OCI-LY3 (cell line): ENCODE measurements at regions not wholly inside any gene's neighbourhood (a gene's known extent, or its start where the extent isn't known, plus 50 kb on each side); places are given as distances from the start of the nearest gene placed in this dataset.

Experiments used
- H2AFZ ChIP-seq: fragments of 200-600, 300-600 bp; shearing (Covaris generic); 2 replicates; pipeline ENCODE4 v1.6.0; 2014; ENCODE audit warnings: antibody characterized with exemption, low read depth, low read length
- H3K27ac ChIP-seq: fragments of 200-600, 300-600 bp; sonication (generic); 2 replicates; pipeline ENCODE4 v1.5.1; 2014; ENCODE audit warnings: mild to moderate bottlenecking, low read length, moderate library complexity, mixed read lengths
- H3K27me3 ChIP-seq: fragments of 200-600, 300-600 bp; sonication (generic); 2 replicates; pipeline ENCODE4 v1.6.1; 2014; ENCODE audit warnings: low read depth, low read length, mixed read lengths
- H3K36me3 ChIP-seq: fragments of 200-600, 300-600 bp; sonication (generic); replicated peaks from 2 replicates; pipeline ENCODE3; 2014; ENCODE audit warnings: low read depth, low read length, mixed read lengths
- H3K4me1 ChIP-seq: fragments of 300-600, 200-600 bp; sonication (generic); 2 replicates; pipeline ENCODE4 v1.6.1; 2014; ENCODE audit warnings: low read length, mixed read lengths
- H3K4me2 ChIP-seq: fragments of 200-600, 300-600 bp; sonication (generic); 2 replicates; pipeline ENCODE4 v1.6.1; 2014; ENCODE audit warnings: low read length, mixed read lengths
- H3K4me3 ChIP-seq: fragments of 300-600, 200-600 bp; sonication (generic); 2 replicates; pipeline ENCODE4 v1.5.1; 2014; ENCODE audit warnings: antibody characterized with exemption, mild to moderate bottlenecking, low read length, moderate library complexity
- H3K79me2 ChIP-seq: fragments of 300-600, 200-600 bp; shearing (Covaris generic); 2 replicates; pipeline ENCODE4 v1.6.1; 2014; ENCODE audit warnings: mild to moderate bottlenecking, low read length, mixed read lengths
- H3K9ac ChIP-seq: fragments of 300-600, 200-600 bp; shearing (Covaris generic); 2 replicates; pipeline ENCODE4 v1.6.0; 2014; ENCODE audit warnings: mild to moderate bottlenecking, low read length, moderate library complexity
- H3K9me3 ChIP-seq: fragments of 200-600, 300-600 bp; shearing (Covaris generic); 2 replicates; pipeline ENCODE4 v1.6.1; 2014; ENCODE audit warnings: low read length, mixed read lengths; ENCODE audit not compliant: insufficient read depth
- H4K20me1 ChIP-seq: fragments of 200-600, 300-600 bp; sonication (generic); 2 replicates; pipeline ENCODE4 v1.6.1; 2016; ENCODE audit warnings: low read length, mixed read lengths; ENCODE audit not compliant: insufficient read depth
- EZH2phosphoT487 ChIP-seq: fragments of 200-600 bp; shearing (Covaris generic); IDR thresholded peaks from 2 replicates; pipeline ENCODE4 v1.6.1; 2018; ENCODE audit warnings: antibody characterized with exemption, mixed run types, low read depth
- TF ChIP-seq, protein P1 (sequence below): fragments of 200-600, 300-600 bp; sonication (generic); IDR thresholded peaks from 2 replicates; pipeline ENCODE4 v1.5.1; 2014; ENCODE audit warnings: antibody characterized with exemption, low read length, low read depth

DNA sequence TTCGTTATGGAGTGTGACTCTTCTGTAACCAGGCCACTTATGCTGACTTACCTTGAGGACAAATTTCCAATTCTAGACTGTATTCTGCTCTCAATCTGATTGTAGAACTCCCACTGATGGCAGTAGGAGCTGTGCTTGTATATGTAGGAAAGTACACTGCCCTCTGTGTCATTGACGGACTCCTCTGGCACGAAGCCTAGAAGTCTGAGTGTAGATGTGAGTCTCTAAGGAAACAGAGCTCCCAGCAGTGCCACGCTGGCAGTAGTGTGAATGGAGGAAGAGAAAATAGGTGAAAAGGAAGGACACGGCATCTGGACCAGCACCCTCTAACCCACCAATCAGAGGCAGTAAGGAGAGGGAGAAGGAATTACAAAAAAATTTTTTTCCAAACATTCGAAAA, 130.4 kb upstream of the ADGRL2 start:
- Histone ChIP-seq H3K4me2 (no peak overlapping the region), H3K27me3 (no peaks in the 10 kb centered on the region), H3K9me3 (no peaks in the 10 kb centered on the region), H4K20me1 (no peaks in the 10 kb centered on the region), H3K27ac (no peak overlapping the region), H3K79me2 (no peaks in the 10 kb centered on the region), H3K9ac (no peak overlapping the region), H3K4me3 (no peak overlapping the region), H3K4me1 (no peaks in the 10 kb centered on the region), H3K36me3 (no peaks in the 10 kb centered on the region), H2AFZ (no peak overlapping the region)
- TF ChIP-seq, protein P1, sequence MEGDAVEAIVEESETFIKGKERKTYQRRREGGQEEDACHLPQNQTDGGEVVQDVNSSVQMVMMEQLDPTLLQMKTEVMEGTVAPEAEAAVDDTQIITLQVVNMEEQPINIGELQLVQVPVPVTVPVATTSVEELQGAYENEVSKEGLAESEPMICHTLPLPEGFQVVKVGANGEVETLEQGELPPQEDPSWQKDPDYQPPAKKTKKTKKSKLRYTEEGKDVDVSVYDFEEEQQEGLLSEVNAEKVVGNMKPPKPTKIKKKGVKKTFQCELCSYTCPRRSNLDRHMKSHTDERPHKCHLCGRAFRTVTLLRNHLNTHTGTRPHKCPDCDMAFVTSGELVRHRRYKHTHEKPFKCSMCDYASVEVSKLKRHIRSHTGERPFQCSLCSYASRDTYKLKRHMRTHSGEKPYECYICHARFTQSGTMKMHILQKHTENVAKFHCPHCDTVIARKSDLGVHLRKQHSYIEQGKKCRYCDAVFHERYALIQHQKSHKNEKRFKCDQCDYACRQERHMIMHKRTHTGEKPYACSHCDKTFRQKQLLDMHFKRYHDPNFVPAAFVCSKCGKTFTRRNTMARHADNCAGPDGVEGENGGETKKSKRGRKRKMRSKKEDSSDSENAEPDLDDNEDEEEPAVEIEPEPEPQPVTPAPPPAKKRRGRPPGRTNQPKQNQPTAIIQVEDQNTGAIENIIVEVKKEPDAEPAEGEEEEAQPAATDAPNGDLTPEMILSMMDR, result no peak
- no peak for TF ChIP-seq EZH2phosphoT487

DNA sequence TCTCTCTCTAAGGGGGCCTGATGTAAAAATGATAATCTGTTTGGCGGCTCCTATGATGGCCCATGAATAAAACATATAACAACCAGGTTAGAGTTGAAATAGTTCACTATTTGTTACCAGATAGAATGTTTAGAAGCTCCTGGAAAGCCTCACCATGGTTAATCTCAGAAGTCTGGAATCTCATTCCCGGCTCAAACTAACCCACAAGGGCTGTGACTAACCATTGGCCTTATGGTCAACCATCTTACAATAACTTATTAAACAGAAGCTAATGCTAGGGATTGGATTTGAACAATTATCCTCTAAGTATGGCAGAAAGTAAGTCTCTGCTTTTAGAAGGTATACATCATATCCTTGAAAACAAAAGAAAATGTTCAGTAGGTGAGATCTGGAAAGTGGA, 134.1 kb upstream of the ADGRL2 start:
- no peaks in the 10 kb centered on the region for H4K20me1 ChIP-seq
- no peak overlapping the region for H2AFZ ChIP-seq
- H3K79me2 ChIP-seq, result no peaks in the 10 kb centered on the region
- no peaks in the 10 kb centered on the region for H3K9me3 ChIP-seq
- H3K36me3 ChIP-seq, result no peaks in the 10 kb centered on the region
- no peak overlapping the region for H3K4me2 ChIP-seq
- H3K27ac ChIP-seq, result no peak overlapping the region
- H3K4me1 ChIP-seq, result no peaks in the 10 kb centered on the region
- no peak for TF ChIP-seq EZH2phosphoT487
- TF ChIP-seq, protein P1, result no peak
- no peak overlapping the region for H3K9ac ChIP-seq
- H3K4me3 ChIP-seq, result no peak overlapping the region
- no peaks in the 10 kb centered on the region for H3K27me3 ChIP-seq

DNA sequence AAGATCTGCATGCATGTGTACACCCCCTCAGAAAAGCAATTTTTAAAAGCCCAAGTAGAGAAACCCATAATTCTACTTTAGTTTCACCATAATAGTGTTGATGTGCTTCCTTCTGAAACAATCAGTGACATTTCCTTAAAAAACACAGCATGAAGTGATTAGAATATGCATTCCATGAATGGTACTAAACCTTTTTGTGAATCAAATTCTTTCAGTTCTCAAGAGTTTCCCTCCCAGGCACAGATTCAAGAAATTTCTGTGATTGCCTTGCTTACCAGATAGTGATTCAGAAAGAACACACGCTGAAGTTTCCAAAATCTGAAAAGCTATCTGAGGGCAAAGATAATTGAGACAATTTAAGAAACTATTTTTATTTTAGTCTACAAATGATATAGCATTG, 136.4 kb upstream of the ADGRL2 start:
- TF ChIP-seq EZH2phosphoT487, result no peak
- TF ChIP-seq, protein P1, result no peak
- Histone ChIP-seq H3K27me3 (no peaks in the 10 kb centered on the region), H3K27ac (no peak overlapping the region), H3K4me3 (no peak overlapping the region), H3K9me3 (no peaks in the 10 kb centered on the region), H2AFZ (no peak overlapping the region), H3K36me3 (no peaks in the 10 kb centered on the region), H3K79me2 (no peaks in the 10 kb centered on the region), H3K9ac (no peak overlapping the region), H3K4me1 (no peaks in the 10 kb centered on the region), H3K4me2 (no peak overlapping the region), H4K20me1 (no peaks in the 10 kb centered on the region)

DNA sequence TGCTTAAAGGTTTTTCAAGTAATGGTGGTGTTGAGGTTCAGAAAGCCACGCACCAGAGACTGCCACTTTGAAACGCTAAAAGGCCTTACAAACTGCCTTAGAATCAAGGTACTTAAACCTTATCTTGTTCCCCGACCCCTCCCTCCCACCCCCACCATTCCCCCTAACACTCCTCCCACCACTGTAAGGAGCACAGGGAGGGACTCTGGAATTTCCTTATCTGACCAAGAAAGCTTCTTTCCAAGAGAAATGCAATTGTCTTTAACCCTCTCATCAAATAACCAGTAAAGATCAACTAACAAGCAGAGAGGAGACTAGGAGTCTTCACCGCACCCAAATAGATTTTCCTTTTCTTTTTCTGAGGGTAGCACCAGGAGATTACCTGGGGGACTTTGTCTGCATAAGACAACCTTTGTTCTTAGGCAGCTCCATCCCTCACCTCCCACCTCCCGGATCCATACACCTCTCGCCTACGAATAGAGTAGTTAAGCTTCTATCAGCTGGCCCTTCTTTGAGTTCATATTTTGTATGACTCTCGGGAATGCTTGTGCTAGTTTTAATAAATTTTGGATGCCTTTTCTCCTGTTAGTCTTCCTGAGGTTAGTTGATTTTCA, 137.7 kb upstream of the ADGRL2 start:
- Histone ChIP-seq H2AFZ (no peak overlapping the region), H3K27me3 (no peaks in the 10 kb centered on the region), H3K36me3 (no peaks in the 10 kb centered on the region), H3K9me3 (no peaks in the 10 kb centered on the region), H3K4me3 (no peak overlapping the region), H3K4me1 (no peaks in the 10 kb centered on the region), H3K79me2 (no peaks in the 10 kb centered on the region), H3K9ac (no peak overlapping the region), H3K27ac (no peak overlapping the region), H3K4me2 (no peak overlapping the region), H4K20me1 (no peaks in the 10 kb centered on the region)
- TF ChIP-seq, protein P1, result no peak
- TF ChIP-seq EZH2phosphoT487, result no peak
